ENCODE measurements at regions not wholly inside any gene's neighbourhood (a gene's known extent, or its start where the extent isn't known, plus 50 kb on each side); places are given as distances from the start of the nearest gene placed in this dataset.

- Histone ChIP-seq H3K9ac (ENCODE audit: low read depth, low read length, poor library complexity, severe bottlenecking) (no peak overlapping the region), H3K9me3 (ENCODE audit: insufficient read depth, low read depth, low read length) (no peaks in the 10 kb centered on the region), H3K4me2 (ENCODE audit: low read depth, low read length, poor library complexity, severe bottlenecking) (no peak overlapping the region), H3F3A (ENCODE audit: low read depth) (no peaks in the 10 kb centered on the region), H3K79me2 (ENCODE audit: insufficient read depth, low read length) (no peaks in the 10 kb centered on the region), H2AFZ (ENCODE audit: low read length) (no peak overlapping the region), H3K36me3 (ENCODE audit: insufficient read depth, low read length) (no peaks in the 10 kb centered on the region), H3K27me3 (ENCODE audit: insufficient read depth, low read length, poor library complexity, severe bottlenecking) (no peaks in the 10 kb centered on the region), H3K4me3 (ENCODE audit: low read length, poor library complexity, severe bottlenecking) (no peak overlapping the region), H3K9me2 (replicated peaks; ENCODE audit: low read depth, low read length) (no peaks in the 10 kb centered on the region), H3K4me1 (ENCODE audit: insufficient read depth, low read length, poor library complexity, severe bottlenecking) (no peaks in the 10 kb centered on the region), H4K20me1 (ENCODE audit: insufficient read depth, low read length, poor library complexity, severe bottlenecking) (no peaks in the 10 kb centered on the region)
- TF ChIP-seq EZH2phosphoT487 (IDR thresholded peaks at IDR 0.05; ENCODE audit: borderline replicate concordance) (no peak), CTCF (conservative IDR thresholded peaks at IDR 0.05; ENCODE audit: low read length) (no peak)
These were observed 269.4 kb downstream of the PTPRU start for GRCh38 chr1:29505532-29506220.

- no peak overlapping the region for H3K4me2 ChIP-seq (ENCODE audit: low read depth, low read length, poor library complexity, severe bottlenecking)
- no peaks in the 10 kb centered on the region for H4K20me1 ChIP-seq (ENCODE audit: insufficient read depth, low read length, poor library complexity, severe bottlenecking)
- H3F3A ChIP-seq (ENCODE audit: low read depth), result no peaks in the 10 kb centered on the region
- H3K9ac ChIP-seq (ENCODE audit: low read depth, low read length, poor library complexity, severe bottlenecking), result no peak overlapping the region
- no peaks in the 10 kb centered on the region for H3K4me1 ChIP-seq (ENCODE audit: insufficient read depth, low read length, poor library complexity, severe bottlenecking)
- H2AFZ ChIP-seq (ENCODE audit: low read length), result no peak overlapping the region
- H3K27me3 ChIP-seq (ENCODE audit: insufficient read depth, low read length, poor library complexity, severe bottlenecking), result no peaks in the 10 kb centered on the region
- no peak overlapping the region for H3K4me3 ChIP-seq (ENCODE audit: low read length, poor library complexity, severe bottlenecking)
- H3K79me2 ChIP-seq (ENCODE audit: insufficient read depth, low read length), result no peaks in the 10 kb centered on the region
- TF ChIP-seq CTCF (conservative IDR thresholded peaks at IDR 0.05; ENCODE audit: low read length) (no peak), EZH2phosphoT487 (IDR thresholded peaks at IDR 0.05; ENCODE audit: borderline replicate concordance) (no peak)
- peaks cover 3% of the 10 kb centered on the region; the same call in 1 of the 2 replicates for H3K9me3 ChIP-seq (ENCODE audit: insufficient read depth, low read depth, low read length)
- no peaks in the 10 kb centered on the region for H3K36me3 ChIP-seq (ENCODE audit: insufficient read depth, low read length)
- H3K9me2 ChIP-seq (replicated peaks; ENCODE audit: low read depth, low read length), result no peaks in the 10 kb centered on the region
These were observed 268.5 kb downstream of the PTPRU start for GRCh38 chr1:29504709-29505410.

- no peaks in the 10 kb centered on the region for H3K9me2 ChIP-seq (replicated peaks; ENCODE audit: low read depth, low read length)
- H3K9me3 ChIP-seq (ENCODE audit: insufficient read depth, low read depth, low read length), result peaks cover 3% of the 10 kb centered on the region; the same call in 1 of the 2 replicates
- H3K4me1 ChIP-seq (ENCODE audit: insufficient read depth, low read length, poor library complexity, severe bottlenecking), result no peaks in the 10 kb centered on the region
- no peaks in the 10 kb centered on the region for H4K20me1 ChIP-seq (ENCODE audit: insufficient read depth, low read length, poor library complexity, severe bottlenecking)
- H2AFZ ChIP-seq (ENCODE audit: low read length), result no peak overlapping the region
- H3K27me3 ChIP-seq (ENCODE audit: insufficient read depth, low read length, poor library complexity, severe bottlenecking), result no peaks in the 10 kb centered on the region
- TF ChIP-seq CTCF (conservative IDR thresholded peaks at IDR 0.05; ENCODE audit: low read length) (no peak), EZH2phosphoT487 (IDR thresholded peaks at IDR 0.05; ENCODE audit: borderline replicate concordance) (no peak)
- H3F3A ChIP-seq (ENCODE audit: low read depth), result no peaks in the 10 kb centered on the region
- no peak overlapping the region for H3K9ac ChIP-seq (ENCODE audit: low read depth, low read length, poor library complexity, severe bottlenecking)
- no peak overlapping the region for H3K4me2 ChIP-seq (ENCODE audit: low read depth, low read length, poor library complexity, severe bottlenecking)
- no peaks in the 10 kb centered on the region for H3K36me3 ChIP-seq (ENCODE audit: insufficient read depth, low read length)
- H3K4me3 ChIP-seq (ENCODE audit: low read length, poor library complexity, severe bottlenecking), result no peak overlapping the region
- H3K79me2 ChIP-seq (ENCODE audit: insufficient read depth, low read length), result no peaks in the 10 kb centered on the region
These were observed 267.9 kb downstream of the PTPRU start for GRCh38 chr1:29504196-29504595.
